Neural progenitor cell (in vitro differentiated cells): ENCODE measurements at regions not wholly inside any gene's neighbourhood (a gene's known extent, or its start where the extent isn't known, plus 50 kb on each side); places are given as distances from the start of the nearest gene placed in this dataset.

ENCODE experiments used
- CTCF ChIP-seq: fragments of 200-600 bp; sonication (generic); IDR thresholded peaks from 2 replicates; pipeline ENCODE4 v1.5.1; 2017; ENCODE audit warnings: antibody characterized with exemption, mild to moderate bottlenecking
- EZH2 ChIP-seq: fragments of 200-600 bp; sonication (generic); IDR thresholded peaks from 2 replicates; pipeline ENCODE4 v1.6.1; 2017; ENCODE audit warnings: antibody characterized with exemption, mild to moderate bottlenecking, moderate library complexity
- EZH2phosphoT487 ChIP-seq: fragments of 200-600 bp; sonication (generic); IDR thresholded peaks from 2 replicates; pipeline ENCODE4 v1.6.1; 2017; ENCODE audit warnings: antibody characterized with exemption

GRCh38 chr4:181597766-181598165 is 645.4 kb upstream of the TENM3 start:
- TF ChIP-seq CTCF (no peak), EZH2phosphoT487 (no peak), EZH2 (no peak)
